GM23338 (cell line): ENCODE measurements at regions not wholly inside any gene's neighbourhood (a gene's known extent, or its start where the extent isn't known, plus 50 kb on each side); places are given as distances from the start of the nearest gene placed in this dataset.

Experiments used
- ATAC-seq: fragments of 200-7000 bp; cut with Tn5 transposase; 3 replicates; pipeline ENCODE4 v1.9.1; 2020
- DNase-seq: peaks from one replicate; pipeline ENCODE4 v3.0.0-alpha.2; 2015; ENCODE audit warnings: low spot score
- H2AFZ ChIP-seq: fragments of 200-600 bp; sonication (generic); 2 replicates; pipeline ENCODE4 v1.8.0; 2016; ENCODE audit warnings: antibody characterized with exemption, mild to moderate bottlenecking, moderate library complexity
- H3F3A ChIP-seq: fragments of 200-600 bp; sonication (generic); replicated peaks from 2 replicates; pipeline ENCODE4 v1.8.0; 2017; ENCODE audit warnings: antibody characterized with exemption, mixed run types, low read depth
- H3K27ac ChIP-seq: fragments of 200-600 bp; sonication (generic); 2 replicates; pipeline ENCODE4 v1.6.1; 2016; ENCODE audit warnings: low read depth
- H3K27me3 ChIP-seq: fragments of 200-600 bp; sonication (generic); 2 replicates; pipeline ENCODE4 v1.8.0; 2016; ENCODE audit warnings: mild to moderate bottlenecking, mixed run types, moderate library complexity; ENCODE audit not compliant: insufficient read depth
- H3K36me3 ChIP-seq: fragments of 200-600 bp; sonication (generic); 2 replicates; pipeline ENCODE4 v1.8.0; 2016; ENCODE audit warnings: mild to moderate bottlenecking; ENCODE audit not compliant: insufficient read depth
- H3K4me1 ChIP-seq: fragments of 200-600 bp; sonication (generic); 2 replicates; pipeline ENCODE4 v1.8.0; 2016; ENCODE audit warnings: mild to moderate bottlenecking, moderate library complexity; ENCODE audit not compliant: insufficient read depth
- H3K4me2 ChIP-seq: fragments of 200-600 bp; sonication (generic); 2 replicates; pipeline ENCODE4 v1.7.1; 2017; ENCODE audit warnings: mixed run types
- H3K4me3 ChIP-seq: fragments of 200-600 bp; sonication (generic); 2 replicates; pipeline ENCODE4 v1.6.1; 2016; ENCODE audit warnings: mixed run types
- H3K79me2 ChIP-seq: fragments of 200-600 bp; sonication (generic); replicated peaks from 2 replicates; pipeline ENCODE4 v1.8.0; 2017; ENCODE audit warnings: mild to moderate bottlenecking; ENCODE audit not compliant: insufficient read depth
- H3K9me2 ChIP-seq: fragments of 200-600 bp; sonication (generic); 2 replicates; pipeline ENCODE4 v1.8.0; 2017; ENCODE audit not compliant: insufficient read depth
- H4K20me1 ChIP-seq: fragments of 200-600 bp; sonication (generic); replicated peaks from 2 replicates; pipeline ENCODE4 v1.8.0; 2017; ENCODE audit warnings: mild to moderate bottlenecking; ENCODE audit not compliant: insufficient read depth
- H3K27ac Mint-ChIP-seq: 2 replicates; pipeline ENCODE4 v1.8.0; 2020; ENCODE audit warnings: inconsistent platforms, mild to moderate bottlenecking, moderate library complexity, mixed read lengths
- H3K27me3 Mint-ChIP-seq: 3 replicates; pipeline ENCODE4 v1.8.0; 2022; ENCODE audit warnings: low read depth, mild to moderate bottlenecking, moderate library complexity, mixed read lengths, inconsistent platforms; ENCODE audit not compliant: insufficient read depth, poor library complexity
- H3K36me3 Mint-ChIP-seq: 3 replicates; pipeline ENCODE4 v1.8.0; 2021; ENCODE audit warnings: low read depth, mild to moderate bottlenecking, inconsistent platforms, moderate library complexity, mixed read lengths
- H3K4me1 Mint-ChIP-seq: 3 replicates; pipeline ENCODE4 v1.8.0; 2020; ENCODE audit warnings: mild to moderate bottlenecking, inconsistent platforms, mixed read lengths
- H3K4me3 Mint-ChIP-seq: 3 replicates; pipeline ENCODE4 v1.8.0; 2021; ENCODE audit warnings: moderate library complexity, mild to moderate bottlenecking, inconsistent platforms, mixed read lengths
- H3K9me3 Mint-ChIP-seq: 3 replicates; pipeline ENCODE4 v1.8.0; 2020; ENCODE audit warnings: moderate library complexity, mild to moderate bottlenecking, inconsistent platforms, mixed read lengths
- CREB1 ChIP-seq: fragments of 250-450 bp; sonication (Bioruptor Pico); IDR thresholded peaks from 2 replicates; pipeline ENCODE4 v1.5.0; 2020; ENCODE audit warnings: low read depth, mild to moderate bottlenecking, moderate library complexity
- EZH2 ChIP-seq: fragments of 200-600 bp; sonication (generic); IDR thresholded peaks from one replicate; pipeline ENCODE4 v1.8.0; 2017; ENCODE audit warnings: antibody characterized with exemption, mild to moderate bottlenecking, low read depth; ENCODE audit not compliant: unreplicated experiment
- JUNB ChIP-seq: IDR thresholded peaks from one replicate; pipeline ENCODE4 v1.6.1; 2016; ENCODE audit warnings: antibody characterized with exemption; ENCODE audit not compliant: unreplicated experiment
- NANOG ChIP-seq: IDR thresholded peaks from 2 replicates; pipeline ENCODE4 v1.6.1; 2016; ENCODE audit warnings: antibody characterized with exemption, borderline replicate concordance
- POLR2AphosphoS5 ChIP-seq: IDR thresholded peaks from 2 replicates; pipeline ENCODE4 v1.6.1; 2016; ENCODE audit warnings: antibody characterized with exemption, low read depth
- REST ChIP-seq: IDR thresholded peaks from one replicate; pipeline ENCODE4 v1.6.1; 2018; ENCODE audit warnings: antibody characterized with exemption; ENCODE audit not compliant: unreplicated experiment
- STAT1 ChIP-seq: IDR thresholded peaks from one replicate; pipeline ENCODE4 v1.6.1; 2016; ENCODE audit warnings: antibody characterized with exemption; ENCODE audit not compliant: unreplicated experiment
- ZNF462 ChIP-seq: fragments of 250-450 bp; sonication (Bioruptor Pico); IDR thresholded peaks from 2 replicates; pipeline ENCODE4 v1.5.0; 2020; ENCODE audit warnings: mild to moderate bottlenecking, moderate library complexity

DNA sequence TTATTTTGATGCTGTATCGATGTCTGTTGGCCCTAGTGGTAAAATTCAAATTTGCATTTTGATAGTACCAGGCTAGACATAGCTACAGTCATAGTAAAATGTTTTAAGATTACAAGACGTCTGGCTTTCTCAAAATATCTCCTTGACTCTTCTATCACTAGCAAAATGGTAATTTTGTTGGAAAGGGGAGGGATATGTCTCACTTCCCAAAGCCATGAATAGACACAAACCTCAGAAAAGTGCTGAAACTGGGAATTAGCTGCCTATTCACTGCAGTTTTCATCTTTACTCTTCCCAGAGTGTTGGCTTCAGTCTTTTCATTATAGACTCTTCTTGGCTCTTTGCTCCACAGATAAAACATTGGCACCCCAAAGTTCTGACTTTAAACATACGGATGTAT lies 1009.9 kb downstream of the ADGRL2 start:
- H3K36me3 Mint-ChIP-seq, result no peaks in the 10 kb centered on the region

DNA sequence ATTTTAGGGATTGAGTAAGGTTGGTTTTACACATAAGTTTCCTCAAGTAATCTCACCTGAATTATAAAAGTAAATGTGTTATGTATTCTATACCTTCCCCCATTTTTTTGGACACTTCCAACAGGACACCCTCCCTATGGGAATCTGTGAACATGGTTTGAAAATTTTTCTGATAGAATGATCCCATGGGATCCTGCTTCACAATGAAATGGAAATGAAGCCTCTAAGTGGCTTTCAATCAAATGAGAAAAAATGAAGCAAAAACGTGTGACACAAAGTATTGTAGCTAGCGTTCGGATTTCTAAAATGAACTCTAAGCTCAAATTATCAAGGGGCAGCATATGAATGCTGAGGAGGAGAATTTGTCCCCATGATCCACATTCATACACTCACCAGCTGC lies 1006.8 kb downstream of the ADGRL2 start:
- 0 out of 2 replicates have a peak, but pooled peaks cover 7% of the 10 kb centered on the region for H3K9me2 ChIP-seq
- H3K27ac ChIP-seq, result no peak overlapping the region
- no peaks in the 10 kb centered on the region for H3K36me3 ChIP-seq
- H3F3A ChIP-seq, result no peaks in the 10 kb centered on the region
- no peaks in the 10 kb centered on the region for H4K20me1 ChIP-seq
- DNase-seq, result no peak
- no peak overlapping the region for H3K4me3 ChIP-seq
- H3K4me2 ChIP-seq, result no peak overlapping the region
- no peaks in the 10 kb centered on the region; the same call in 1 of the 2 replicates for H3K4me1 ChIP-seq
- H3K79me2 ChIP-seq, result no peaks in the 10 kb centered on the region
- Mint-ChIP-seq H3K27me3 (no peaks in the 10 kb centered on the region), H3K4me1 (peaks cover 24% of the 10 kb centered on the region), H3K36me3 (0 out of 3 replicates have a peak, but pooled peaks cover 3% of the 10 kb centered on the region), H3K4me3 (no peak overlapping the region), H3K27ac (no peak overlapping the region), H3K9me3 (no peaks in the 10 kb centered on the region)
- no peak overlapping the region for H2AFZ ChIP-seq
- no peak for ATAC-seq
- H3K27me3 ChIP-seq, result no peaks in the 10 kb centered on the region
- no peak for TF ChIP-seq POLR2AphosphoS5
- no peak for TF ChIP-seq ZNF462 (CRISPR knock-in tag)
- TF ChIP-seq CREB1 (CRISPR knock-in tag), result no peak
- TF ChIP-seq STAT1, result no peak
- TF ChIP-seq JUNB, result no peak

More for the DNA sequence above, 1009.9 kb downstream of the ADGRL2 start:
- Mint-ChIP-seq H3K27ac (no peak overlapping the region), H3K4me3 (no peak overlapping the region), H3K27me3 (no peaks in the 10 kb centered on the region), H3K4me1 (peaks cover 29% of the 10 kb centered on the region), H3K9me3 (no peaks in the 10 kb centered on the region)
- H3K27ac ChIP-seq, result no peak overlapping the region
- DNase-seq (no peak), ATAC-seq (no peak)
- no peaks in the 10 kb centered on the region for H3K9me2 ChIP-seq
- peaks cover 7% of the 10 kb centered on the region for H3K4me1 ChIP-seq
- H3F3A ChIP-seq, result no peaks in the 10 kb centered on the region
- no peaks in the 10 kb centered on the region for H3K27me3 ChIP-seq
- H3K4me2 ChIP-seq, result no peak overlapping the region
- H3K4me3 ChIP-seq, result no peak overlapping the region
- no peaks in the 10 kb centered on the region for H3K79me2 ChIP-seq
- H2AFZ ChIP-seq, result no peak overlapping the region
- TF ChIP-seq REST, result no peak
- TF ChIP-seq EZH2, result no peak
- TF ChIP-seq NANOG, result no peak
- TF ChIP-seq JUNB, result no peak
- H3K36me3 ChIP-seq, result no peaks in the 10 kb centered on the region
- H4K20me1 ChIP-seq, result no peaks in the 10 kb centered on the region
